Upper lobe of left lung (tissue), 4 donors: ENCODE measurements at regions not wholly inside any gene's neighbourhood (a gene's known extent, or its start where the extent isn't known, plus 50 kb on each side); places are given as distances from the start of the nearest gene placed in this dataset.
"Not testable (repeated sequence)": the region's sequence is repeated elsewhere in the genome, so short reads cannot be mapped to it uniquely, and the experiment has no call there.

ENCODE experiments used
- EP300 ChIP-seq, 4 donors: sonication (generic); formaldehyde crosslinking; IDR thresholded peaks; one replicate each; pipeline ENCODE4 v1.5.1; 2017; ENCODE audit warnings: antibody characterized with exemption in 4 of 4, control low read depth in 2 of 4
- POLR2AphosphoS5 ChIP-seq, 2 donors: sonication (generic); formaldehyde crosslinking; IDR thresholded peaks; one replicate each; pipeline ENCODE4 v1.5.1; 2017; ENCODE audit warnings: antibody characterized with exemption in 2 of 2
- TF ChIP-seq, protein P1 (sequence below), 6 experiments: fragments of 450-650 bp in 4 of 6; fragments of 200-600 bp in 2 of 6; sonication (generic) in 2 of 6; IDR thresholded peaks; one replicate each; pipeline ENCODE4 v1.5.1; 2016 to 2019; ENCODE audit warnings: antibody characterized with exemption in 6 of 6

DNA sequence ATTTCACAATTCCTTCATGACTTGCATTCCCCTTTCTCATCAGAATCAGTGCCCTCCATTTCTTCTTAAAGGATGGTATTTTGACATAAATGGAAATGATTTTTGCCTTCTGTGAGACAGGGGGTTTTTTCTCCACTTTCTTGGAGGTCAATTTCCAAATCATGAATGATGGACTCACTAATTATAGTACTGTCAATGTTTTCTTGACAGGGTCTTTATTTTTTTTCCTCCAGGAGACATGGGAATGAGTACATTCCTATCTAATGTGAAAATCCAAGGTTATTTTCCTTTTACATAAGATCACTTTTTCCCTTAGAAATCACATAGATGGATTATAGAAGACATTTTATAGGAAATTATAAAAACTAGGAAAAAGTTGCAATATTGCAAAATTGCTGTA is 141.7 kb downstream of the SPATA31A6 start:
- TF ChIP-seq, protein P1, sequence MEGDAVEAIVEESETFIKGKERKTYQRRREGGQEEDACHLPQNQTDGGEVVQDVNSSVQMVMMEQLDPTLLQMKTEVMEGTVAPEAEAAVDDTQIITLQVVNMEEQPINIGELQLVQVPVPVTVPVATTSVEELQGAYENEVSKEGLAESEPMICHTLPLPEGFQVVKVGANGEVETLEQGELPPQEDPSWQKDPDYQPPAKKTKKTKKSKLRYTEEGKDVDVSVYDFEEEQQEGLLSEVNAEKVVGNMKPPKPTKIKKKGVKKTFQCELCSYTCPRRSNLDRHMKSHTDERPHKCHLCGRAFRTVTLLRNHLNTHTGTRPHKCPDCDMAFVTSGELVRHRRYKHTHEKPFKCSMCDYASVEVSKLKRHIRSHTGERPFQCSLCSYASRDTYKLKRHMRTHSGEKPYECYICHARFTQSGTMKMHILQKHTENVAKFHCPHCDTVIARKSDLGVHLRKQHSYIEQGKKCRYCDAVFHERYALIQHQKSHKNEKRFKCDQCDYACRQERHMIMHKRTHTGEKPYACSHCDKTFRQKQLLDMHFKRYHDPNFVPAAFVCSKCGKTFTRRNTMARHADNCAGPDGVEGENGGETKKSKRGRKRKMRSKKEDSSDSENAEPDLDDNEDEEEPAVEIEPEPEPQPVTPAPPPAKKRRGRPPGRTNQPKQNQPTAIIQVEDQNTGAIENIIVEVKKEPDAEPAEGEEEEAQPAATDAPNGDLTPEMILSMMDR (IDR thresholded peaks at IDR 0.05): not testable (repeated sequence)
- not testable (repeated sequence) for TF ChIP-seq POLR2AphosphoS5, EP300 (IDR thresholded peaks at IDR 0.05)
